ENCODE measurements at regions not wholly inside any gene's neighbourhood (a gene's known extent, or its start where the extent isn't known, plus 50 kb on each side); places are given as distances from the start of the nearest gene placed in this dataset.

DNA sequence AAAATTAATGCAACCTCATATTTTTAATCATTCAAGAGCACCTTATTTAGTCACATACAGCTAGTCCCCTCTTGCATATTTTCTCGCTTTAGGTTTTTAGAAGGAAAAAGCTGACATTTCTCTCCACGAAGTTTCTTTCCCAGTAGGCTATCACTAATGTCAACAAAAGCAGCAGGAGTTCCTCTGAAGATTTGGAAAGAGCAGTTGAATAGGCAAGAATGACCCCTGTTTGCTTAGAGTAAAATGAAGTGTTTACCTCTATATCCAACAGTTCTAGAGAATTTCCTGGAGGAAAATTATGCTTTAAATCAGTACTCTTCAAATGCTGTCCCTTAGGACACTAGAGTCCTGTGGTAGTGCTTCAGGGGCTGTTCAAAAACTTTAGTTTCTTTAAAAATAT lies 188.1 kb upstream of the PRKD1 start:
- TF ChIP-seq, protein P1, sequence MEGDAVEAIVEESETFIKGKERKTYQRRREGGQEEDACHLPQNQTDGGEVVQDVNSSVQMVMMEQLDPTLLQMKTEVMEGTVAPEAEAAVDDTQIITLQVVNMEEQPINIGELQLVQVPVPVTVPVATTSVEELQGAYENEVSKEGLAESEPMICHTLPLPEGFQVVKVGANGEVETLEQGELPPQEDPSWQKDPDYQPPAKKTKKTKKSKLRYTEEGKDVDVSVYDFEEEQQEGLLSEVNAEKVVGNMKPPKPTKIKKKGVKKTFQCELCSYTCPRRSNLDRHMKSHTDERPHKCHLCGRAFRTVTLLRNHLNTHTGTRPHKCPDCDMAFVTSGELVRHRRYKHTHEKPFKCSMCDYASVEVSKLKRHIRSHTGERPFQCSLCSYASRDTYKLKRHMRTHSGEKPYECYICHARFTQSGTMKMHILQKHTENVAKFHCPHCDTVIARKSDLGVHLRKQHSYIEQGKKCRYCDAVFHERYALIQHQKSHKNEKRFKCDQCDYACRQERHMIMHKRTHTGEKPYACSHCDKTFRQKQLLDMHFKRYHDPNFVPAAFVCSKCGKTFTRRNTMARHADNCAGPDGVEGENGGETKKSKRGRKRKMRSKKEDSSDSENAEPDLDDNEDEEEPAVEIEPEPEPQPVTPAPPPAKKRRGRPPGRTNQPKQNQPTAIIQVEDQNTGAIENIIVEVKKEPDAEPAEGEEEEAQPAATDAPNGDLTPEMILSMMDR (IDR thresholded peaks at IDR 0.05) = no peak
- TF ChIP-seq POLR2A (IDR thresholded peaks at IDR 0.05) = no peak
